OCI-LY3 (cell line): ENCODE measurements at regions not wholly inside any gene's neighbourhood (a gene's known extent, or its start where the extent isn't known, plus 50 kb on each side); places are given as distances from the start of the nearest gene placed in this dataset.

Source experiments
- EZH2phosphoT487 ChIP-seq: fragments of 200-600 bp; shearing (Covaris generic); IDR thresholded peaks from 2 replicates; pipeline ENCODE4 v1.6.1; 2018; ENCODE audit warnings: antibody characterized with exemption, mixed run types, low read depth
- TF ChIP-seq, protein P1 (sequence below): fragments of 200-600, 300-600 bp; sonication (generic); IDR thresholded peaks from 2 replicates; pipeline ENCODE4 v1.5.1; 2014; ENCODE audit warnings: antibody characterized with exemption, low read length, low read depth

- TF ChIP-seq, protein P1, sequence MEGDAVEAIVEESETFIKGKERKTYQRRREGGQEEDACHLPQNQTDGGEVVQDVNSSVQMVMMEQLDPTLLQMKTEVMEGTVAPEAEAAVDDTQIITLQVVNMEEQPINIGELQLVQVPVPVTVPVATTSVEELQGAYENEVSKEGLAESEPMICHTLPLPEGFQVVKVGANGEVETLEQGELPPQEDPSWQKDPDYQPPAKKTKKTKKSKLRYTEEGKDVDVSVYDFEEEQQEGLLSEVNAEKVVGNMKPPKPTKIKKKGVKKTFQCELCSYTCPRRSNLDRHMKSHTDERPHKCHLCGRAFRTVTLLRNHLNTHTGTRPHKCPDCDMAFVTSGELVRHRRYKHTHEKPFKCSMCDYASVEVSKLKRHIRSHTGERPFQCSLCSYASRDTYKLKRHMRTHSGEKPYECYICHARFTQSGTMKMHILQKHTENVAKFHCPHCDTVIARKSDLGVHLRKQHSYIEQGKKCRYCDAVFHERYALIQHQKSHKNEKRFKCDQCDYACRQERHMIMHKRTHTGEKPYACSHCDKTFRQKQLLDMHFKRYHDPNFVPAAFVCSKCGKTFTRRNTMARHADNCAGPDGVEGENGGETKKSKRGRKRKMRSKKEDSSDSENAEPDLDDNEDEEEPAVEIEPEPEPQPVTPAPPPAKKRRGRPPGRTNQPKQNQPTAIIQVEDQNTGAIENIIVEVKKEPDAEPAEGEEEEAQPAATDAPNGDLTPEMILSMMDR = no peak
- TF ChIP-seq EZH2phosphoT487 = no peak
Measured at GRCh38 chr22:48802576-48802975, 1025.1 kb downstream of the BRD1 start.
